NCI-H82 treated with DMSO at 0.1 percent for 48 hours (cell line): ENCODE measurements at regions not wholly inside any gene's neighbourhood (a gene's known extent, or its start where the extent isn't known, plus 50 kb on each side); places are given as distances from the start of the nearest gene placed in this dataset.

Experiments
- DNase-seq: peaks from one replicate; lab custom pipeline; 2025; ENCODE audit not compliant: unreplicated experiment; lab: John Stamatoyannopoulos, UW

DNA sequence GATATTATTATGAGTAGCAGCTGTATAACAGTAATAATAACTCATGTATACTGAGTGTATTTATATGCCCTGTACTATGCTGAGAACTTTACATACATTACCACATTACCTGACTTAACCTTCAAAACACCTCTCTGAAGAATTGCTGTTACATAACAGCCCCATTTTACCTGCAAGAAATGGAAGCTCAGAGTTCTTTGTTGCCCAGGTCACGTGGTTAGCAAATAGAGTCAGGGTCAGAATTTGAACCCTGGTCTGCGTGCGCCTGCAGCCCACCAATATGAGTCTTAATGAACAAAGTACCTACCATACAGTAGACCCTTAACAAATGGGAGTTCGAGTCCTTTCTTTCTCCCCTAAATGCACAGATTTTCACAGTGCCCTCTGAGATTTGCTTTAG, 101.9 kb downstream of the MCFD2 start:
- no peak for DNase-seq

DNA sequence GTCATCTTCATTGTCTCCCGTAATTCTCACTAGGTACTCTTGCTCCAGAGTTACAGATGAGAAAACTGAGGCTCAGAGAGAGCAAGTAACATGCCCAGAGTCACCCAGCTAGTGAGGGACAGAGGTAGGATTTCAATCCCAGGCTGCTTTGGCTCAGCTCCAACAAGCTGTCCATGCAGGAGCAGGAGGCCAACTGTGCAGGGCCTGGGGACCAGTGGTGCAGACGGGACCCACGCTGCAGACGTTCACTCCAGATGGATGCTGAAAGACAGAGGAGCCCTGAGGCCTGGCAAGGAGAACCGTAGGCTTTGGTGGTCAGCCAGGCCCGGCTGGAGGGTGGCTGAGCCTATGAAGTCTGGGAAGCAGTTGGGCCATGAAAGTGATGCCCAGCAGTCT, 102.6 kb downstream of the MCFD2 start:
- no peak for DNase-seq
